HG02970 (cell line): ENCODE measurements at regions not wholly inside any gene's neighbourhood (a gene's known extent, or its start where the extent isn't known, plus 50 kb on each side); places are given as distances from the start of the nearest gene placed in this dataset.
A peak's percentile ranks its signal among the peaks of the same experiment; 100 is the strongest.

Experiments
- ATAC-seq: cut with Tn5 transposase; IDR thresholded peaks from one replicate; pipeline ENCODE4 v1.9.1; 2021; ENCODE audit warnings: mild to moderate bottlenecking, moderate library complexity, moderate number of reproducible peaks; ENCODE audit not compliant: unreplicated experiment, low FRiP score

DNA sequence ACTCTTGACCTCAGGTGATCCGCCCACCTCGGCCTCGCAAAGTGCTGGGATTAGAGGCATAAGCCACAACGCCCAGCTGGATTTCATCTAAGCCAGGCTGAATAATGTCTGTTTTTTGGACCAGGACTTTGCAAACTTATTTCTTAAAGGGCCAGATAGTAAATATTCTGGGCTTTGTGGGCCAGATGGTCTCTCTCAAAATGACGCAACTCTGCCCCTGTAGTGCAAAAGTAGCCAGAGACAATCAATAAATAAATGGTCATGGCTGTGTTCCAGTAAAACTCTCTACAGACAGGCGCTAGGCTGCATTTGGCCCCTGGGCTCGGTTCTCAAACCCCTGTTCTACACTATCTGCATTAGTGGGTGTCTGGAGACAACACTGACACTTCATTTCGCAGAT, 121.9 kb upstream of the CDH13 start:
- no peak for ATAC-seq

- no peak for ATAC-seq
Measured at GRCh38 chr16:82499302-82499701, 127.5 kb upstream of the CDH13 start.

- ATAC-seq, result no peak
Measured at GRCh38 chr16:82497139-82497538, 129.6 kb upstream of the CDH13 start.

GRCh38 chr16:82488460-82488859, 138.3 kb upstream of the CDH13 start:
- no peak for ATAC-seq

- ATAC-seq, result no peak
Measured at GRCh38 chr16:82481455-82481854, 145.3 kb upstream of the CDH13 start.

DNA sequence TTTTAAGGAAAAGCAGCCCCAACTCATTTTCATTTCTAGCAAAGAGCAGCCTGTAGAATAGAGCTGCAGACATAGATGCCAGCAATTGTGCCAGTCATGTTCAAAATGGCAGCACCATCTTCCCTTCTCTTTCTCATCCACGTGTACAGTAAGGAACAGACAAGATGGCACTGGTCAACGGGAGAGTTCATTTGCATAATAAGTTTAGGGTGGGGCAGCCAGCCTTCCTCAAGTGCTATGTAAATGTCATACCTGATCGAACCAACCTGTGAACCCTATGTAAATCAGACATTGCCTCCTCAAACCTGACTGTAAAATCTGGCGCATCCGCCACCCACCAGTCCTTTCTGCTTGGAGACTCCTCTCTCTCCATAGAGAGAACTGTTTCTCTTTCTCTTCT, 150.0 kb upstream of the CDH13 start:
- ATAC-seq, result no peak

GRCh38 chr16:82470620-82471152, 156.1 kb upstream of the CDH13 start:
- no peak for ATAC-seq

- no peak for ATAC-seq
Measured at GRCh38 chr16:82470016-82470415, 156.8 kb upstream of the CDH13 start.

DNA sequence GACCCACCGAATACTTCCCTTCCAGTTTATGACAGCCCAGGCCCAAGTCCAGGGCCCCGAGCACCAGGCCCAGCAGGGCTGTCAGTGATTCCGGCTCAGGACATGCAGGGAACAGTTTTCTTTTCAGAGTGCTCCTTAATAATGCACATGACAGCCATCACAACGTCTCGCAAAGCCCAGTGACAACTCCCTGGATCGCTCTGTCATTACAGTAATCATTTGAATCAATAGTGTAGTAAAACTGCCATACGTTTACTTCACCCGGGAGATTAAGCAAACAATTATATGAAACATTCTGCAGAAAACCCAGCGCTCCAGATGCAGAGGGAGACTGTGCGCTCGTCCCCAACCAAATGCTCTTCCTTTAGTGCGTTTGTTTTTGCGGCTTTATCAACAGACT, 162.6 kb upstream of the CDH13 start:
- ATAC-seq, result no peak

- ATAC-seq, result no peak
Measured at GRCh38 chr16:82460766-82461165, 166.0 kb upstream of the CDH13 start.

- ATAC-seq, result no peak
Measured at GRCh38 chr16:82459580-82460256, 167.1 kb upstream of the CDH13 start.

DNA sequence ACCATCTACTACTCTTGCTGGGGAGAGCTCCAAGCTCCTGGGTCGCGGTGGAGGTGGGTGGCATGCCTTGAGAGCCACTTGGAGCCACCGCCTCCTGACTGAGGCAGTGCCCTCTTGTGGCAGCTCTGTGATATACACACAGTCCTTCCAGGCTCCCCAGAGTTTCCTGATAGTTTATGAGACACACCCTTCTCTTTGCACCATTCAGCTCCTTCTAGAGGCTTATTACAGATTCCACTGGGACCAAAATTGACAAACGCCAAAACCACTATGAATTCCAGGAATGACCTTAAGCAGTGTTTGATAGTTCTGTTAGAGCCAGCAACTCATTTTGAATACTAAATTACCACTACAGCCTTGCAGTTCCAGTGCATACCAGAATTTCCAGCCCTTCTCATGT, 170.1 kb upstream of the CDH13 start:
- ATAC-seq, result peak; percentile 78

GRCh38 chr16:82454566-82454965, 172.2 kb upstream of the CDH13 start:
- no peak for ATAC-seq

DNA sequence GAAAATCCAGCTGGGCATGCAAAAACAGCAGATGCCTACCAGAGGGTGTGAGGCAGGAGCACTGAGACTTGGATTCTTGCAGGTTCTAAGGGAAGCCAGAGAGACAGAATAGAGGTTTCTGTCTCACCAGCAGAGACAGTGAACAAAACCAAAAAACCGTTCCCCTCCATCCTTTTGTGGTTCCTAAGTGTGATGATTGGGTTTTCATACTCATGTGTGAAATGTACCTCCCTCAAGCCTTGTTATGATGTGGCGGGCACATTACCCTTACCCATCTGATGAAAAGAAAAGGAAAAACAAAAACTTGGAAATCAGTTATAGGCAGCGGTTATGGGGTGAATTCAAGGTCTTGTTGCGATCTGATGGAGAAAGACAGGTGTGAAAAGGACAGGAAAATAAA, 172.6 kb upstream of the CDH13 start:
- ATAC-seq, result no peak

DNA sequence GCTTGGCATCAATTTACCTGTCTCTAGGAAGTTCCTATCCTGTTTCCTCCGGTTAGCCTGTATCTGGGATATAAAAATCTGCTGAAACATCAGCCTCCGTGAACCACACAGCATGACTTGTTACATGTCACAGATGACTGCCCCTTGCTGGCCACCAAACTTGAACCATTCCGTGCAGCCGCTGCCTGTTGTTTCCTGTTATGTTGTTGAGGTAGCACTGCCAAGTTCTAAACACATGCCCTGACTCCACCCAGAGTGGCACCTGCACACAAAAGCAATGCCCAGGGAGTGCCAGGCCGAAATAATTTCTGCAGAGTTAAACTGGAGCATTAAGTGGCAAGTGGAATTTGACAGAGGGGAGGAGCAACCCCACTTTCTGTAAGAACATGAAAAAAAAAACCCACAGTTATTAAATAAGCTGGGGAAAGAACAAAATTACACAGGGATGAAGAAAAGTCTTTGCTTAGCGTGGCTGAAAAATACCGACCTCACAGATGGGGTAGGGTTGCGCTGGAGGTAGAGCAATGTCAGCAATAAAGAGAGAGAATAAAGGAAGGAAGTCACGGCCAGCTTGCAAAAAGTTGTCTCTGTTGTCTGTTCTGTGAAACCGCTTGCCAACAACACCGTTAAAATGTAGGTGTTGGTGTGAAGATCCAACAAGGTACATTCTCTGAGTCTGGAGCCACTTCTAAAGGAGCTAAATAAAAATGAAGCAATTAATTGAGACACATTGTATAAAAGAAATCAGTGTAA, 174.6 kb upstream of the CDH13 start:
- ATAC-seq, result no peak

- no peak for ATAC-seq
Measured at GRCh38 chr16:82451449-82451848, 175.3 kb upstream of the CDH13 start.

DNA sequence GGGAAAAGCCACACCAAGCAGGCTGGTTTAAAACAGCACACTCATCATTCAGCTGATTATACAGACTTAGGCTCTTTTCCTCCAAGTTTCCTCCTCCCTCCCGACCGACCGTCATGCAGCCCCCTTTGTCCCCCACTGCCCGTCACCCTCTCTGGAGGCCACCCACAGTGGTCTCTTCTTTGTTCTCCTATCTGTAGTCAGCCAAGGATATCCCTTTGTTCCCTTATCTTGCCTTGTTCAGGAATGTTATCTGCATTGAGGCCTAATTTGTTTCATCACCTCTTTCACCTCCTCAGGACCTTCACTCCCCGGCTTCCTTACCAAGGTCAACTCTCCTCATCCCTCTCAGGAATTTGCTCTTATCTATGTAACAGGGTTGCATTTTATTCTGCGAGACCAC, 186.4 kb upstream of the CDH13 start:
- no peak for ATAC-seq

GRCh38 chr16:82439678-82440293, 187.0 kb upstream of the CDH13 start:
- no peak for ATAC-seq

DNA sequence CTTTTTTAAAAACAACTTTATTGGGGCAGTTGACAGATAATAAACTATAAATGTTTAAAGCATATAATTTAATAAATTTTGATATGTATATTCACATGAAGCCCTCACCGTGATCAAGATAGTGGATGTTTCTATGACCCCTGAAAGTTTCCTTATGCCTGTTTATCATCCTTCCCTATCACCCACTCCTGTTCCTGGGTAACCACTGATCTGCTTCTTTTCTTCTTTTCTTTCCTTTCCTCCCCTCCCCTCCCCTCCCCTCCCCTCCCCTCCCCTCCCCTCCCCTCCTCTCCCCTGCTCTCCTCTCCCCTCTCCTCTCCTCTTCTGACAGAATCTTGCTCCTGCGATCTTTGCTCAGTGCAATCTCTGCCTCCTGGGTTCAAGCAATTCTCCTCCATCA, 193.7 kb upstream of the CDH13 start:
- no peak for ATAC-seq

- no peak for ATAC-seq
Measured at GRCh38 chr16:82432261-82432660, 194.5 kb upstream of the CDH13 start.

DNA sequence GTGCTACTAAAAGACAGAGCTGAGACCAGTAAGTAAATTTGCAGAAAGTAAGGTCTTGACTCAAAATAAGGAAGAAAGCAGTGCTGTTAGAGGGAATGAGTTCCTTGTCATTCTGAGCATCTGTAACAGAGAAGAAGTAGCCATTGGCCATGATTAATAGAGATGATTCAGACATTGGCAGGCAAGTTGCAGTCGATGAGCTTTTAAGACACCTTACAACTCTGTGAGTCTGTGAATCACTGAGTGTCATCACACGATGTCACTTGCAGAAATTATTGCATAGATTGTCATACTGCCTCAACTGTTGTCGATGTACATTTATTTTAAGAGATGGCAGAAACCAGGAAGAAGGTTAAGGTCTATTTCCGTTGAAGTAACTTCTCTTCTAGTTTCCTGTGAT, 201.1 kb upstream of the CDH13 start:
- no peak for ATAC-seq

GRCh38 chr16:82421851-82422250, 204.9 kb upstream of the CDH13 start:
- ATAC-seq, result no peak
